HEK293 (cell line): ENCODE measurements at regions not wholly inside any gene's neighbourhood (a gene's known extent, or its start where the extent isn't known, plus 50 kb on each side); places are given as distances from the start of the nearest gene placed in this dataset.

ENCODE experiments used
- CTCF ChIA-PET: fragments of 350-600 bp; formaldehyde crosslinking; extraction: SDS; loops from one replicate; lab custom pipeline; 2021; ENCODE audit warnings: antibody characterized with exemption; lab: Yijun Ruan, JAX
- POLR2A ChIA-PET: fragments of 300-600 bp; formaldehyde crosslinking; extraction: SDS; loops from one replicate; lab custom pipeline; 2020; ENCODE audit warnings: antibody characterized with exemption, inconsistent platforms; lab: Yijun Ruan, JAX
- H3K27ac ChIP-seq: fragments of 200-500 bp; sonication (Bioruptor generic); 2 replicates; pipeline ENCODE4 v1.5.1; 2014; ENCODE audit warnings: low read depth, low read length, control low read depth, inconsistent platforms; ENCODE audit errors: extremely low read depth
- H3K36me3 ChIP-seq, 2 experiments: fragments of 200-500 bp in 1 of 2; sonication (Bioruptor generic) in 1 of 2; 1 replicate in 1 of 2; 2 replicates in 1 of 2; pipeline ENCODE4 v1.5.1; 2014 to 2017; ENCODE audit warnings: inconsistent platforms in 2 of 2, low read length in 2 of 2; ENCODE audit not compliant: control insufficient read depth in 2 of 2, insufficient read depth in 1 of 2
- H3K4me1 ChIP-seq: fragments of 200-500 bp; sonication (Bioruptor generic); 2 replicates; pipeline ENCODE4 v1.5.1; 2014; ENCODE audit warnings: mild to moderate bottlenecking, low read length, inconsistent platforms; ENCODE audit not compliant: control insufficient read depth, insufficient read depth
- H3K4me3 ChIP-seq: 2 replicates; pipeline ENCODE4 v1.5.1; 2011; ENCODE audit warnings: low read depth, mild to moderate bottlenecking, control low read depth, low read length, moderate library complexity
- H3K9me3 ChIP-seq: fragments of 200-500 bp; sonication (Bioruptor generic); 2 replicates; pipeline ENCODE4 v1.5.1; 2014; ENCODE audit warnings: low read depth, low read length, inconsistent platforms; ENCODE audit not compliant: control insufficient read depth, insufficient read depth
- GFI1B ChIP-seq: fragments of 450-650 bp; formaldehyde crosslinking; IDR thresholded peaks from 2 replicates; pipeline ENCODE4 v1.5.1; 2016; ENCODE audit warnings: missing biosample characterization, missing genetic modification characterization
- HOXC10 ChIP-seq: sonication (generic); formaldehyde crosslinking; IDR thresholded peaks from 2 replicates; pipeline ENCODE4 v1.8.1; 2023; ENCODE audit warnings: mild to moderate bottlenecking, missing genetic modification reagents
- KLF8 ChIP-seq: fragments of 450-650 bp; formaldehyde crosslinking; IDR thresholded peaks from 2 replicates; pipeline ENCODE4 v1.5.1; 2016; ENCODE audit warnings: missing biosample characterization, missing genetic modification characterization
- MYNN ChIP-seq: fragments of 450-650 bp; formaldehyde crosslinking; IDR thresholded peaks from 2 replicates; pipeline ENCODE4 v1.5.1; 2016; ENCODE audit warnings: missing biosample characterization, missing genetic modification characterization, borderline replicate concordance
- YY2 ChIP-seq: fragments of 450-650 bp; formaldehyde crosslinking; IDR thresholded peaks from 2 replicates; pipeline ENCODE4 v1.5.1; 2016; ENCODE audit warnings: missing biosample characterization, missing genetic modification characterization
- ZBTB8A ChIP-seq: fragments of 450-650 bp; formaldehyde crosslinking; IDR thresholded peaks from 2 replicates; pipeline ENCODE4 v1.5.1; 2016; ENCODE audit warnings: missing biosample characterization, missing genetic modification characterization
- ZFP69B ChIP-seq: fragments of 450-650 bp; formaldehyde crosslinking; IDR thresholded peaks from 2 replicates; pipeline ENCODE4 v1.5.1; 2016; ENCODE audit warnings: missing biosample characterization, missing genetic modification characterization
- ZNF24 ChIP-seq: fragments of 450-650 bp; formaldehyde crosslinking; IDR thresholded peaks from 2 replicates; pipeline ENCODE4 v1.5.1; 2016; ENCODE audit warnings: missing biosample characterization, missing genetic modification characterization
- ZNF354C ChIP-seq: fragments of 450-650 bp; formaldehyde crosslinking; IDR thresholded peaks from 2 replicates; pipeline ENCODE4 v1.5.1; 2016; ENCODE audit warnings: missing biosample characterization, missing genetic modification characterization, low read depth, borderline replicate concordance
- ZNF366 ChIP-seq: fragments of 450-650 bp; formaldehyde crosslinking; conservative IDR thresholded peaks from 2 replicates; pipeline ENCODE4 v1.5.1; 2016; ENCODE audit warnings: missing biosample characterization, missing genetic modification characterization
- ZNF37A ChIP-seq: fragments of 450-650 bp; IDR thresholded peaks from 2 replicates; pipeline ENCODE4 v1.5.1; 2018; ENCODE audit warnings: missing biosample characterization, missing genetic modification characterization
- ZNF426 ChIP-seq: fragments of 450-650 bp; formaldehyde crosslinking; IDR thresholded peaks from 2 replicates; pipeline ENCODE4 v1.5.1; 2017; ENCODE audit warnings: missing biosample characterization, missing genetic modification characterization, mild to moderate bottlenecking, inconsistent platforms, moderate library complexity
- ZNF510 ChIP-seq: fragments of 450-650 bp; formaldehyde crosslinking; IDR thresholded peaks from 2 replicates; pipeline ENCODE4 v1.5.1; 2018; ENCODE audit warnings: mild to moderate bottlenecking, missing genetic modification characterization, missing biosample characterization; ENCODE audit not compliant: insufficient replicate concordance
- ZNF600 ChIP-seq: fragments of 450-650 bp; formaldehyde crosslinking; IDR thresholded peaks from 2 replicates; pipeline ENCODE4 v1.5.1; 2016; ENCODE audit warnings: missing biosample characterization, missing genetic modification characterization
- ZNF626 ChIP-seq: fragments of 450-650 bp; sonication (Bioruptor Pico); formaldehyde crosslinking; IDR thresholded peaks from 2 replicates; pipeline ENCODE4 v1.5.1; 2018; ENCODE audit warnings: missing biosample characterization, missing genetic modification characterization, inconsistent platforms
- TF ChIP-seq, protein P1 (sequence below): fragments of 450-650 bp; formaldehyde crosslinking; IDR thresholded peaks from 2 replicates; pipeline ENCODE4 v1.5.1; 2016; ENCODE audit warnings: missing biosample characterization, missing genetic modification characterization, low read depth
- TF ChIP-seq, protein P2 (sequence below): fragments of 450-650 bp; formaldehyde crosslinking; IDR thresholded peaks from 2 replicates; pipeline ENCODE4 v1.5.1; 2016; ENCODE audit warnings: missing biosample characterization, missing genetic modification characterization
- TF ChIP-seq, protein P3 (sequence below): fragments of 450-650 bp; formaldehyde crosslinking; IDR thresholded peaks from 2 replicates; pipeline ENCODE4 v1.5.1; 2016; ENCODE audit warnings: missing biosample characterization, missing genetic modification characterization
- TF ChIP-seq, protein P4 (sequence below): fragments of 450-650 bp; formaldehyde crosslinking; IDR thresholded peaks from 2 replicates; pipeline ENCODE4 v1.5.1; 2017; ENCODE audit warnings: missing biosample characterization, missing genetic modification characterization
- TF ChIP-seq, protein P5 (sequence below): fragments of 450-650 bp; formaldehyde crosslinking; IDR thresholded peaks from 2 replicates; pipeline ENCODE4 v1.5.1; 2016; ENCODE audit warnings: missing biosample characterization, missing genetic modification characterization
- TF ChIP-seq, protein P6 (sequence below): fragments of 450-650 bp; formaldehyde crosslinking; IDR thresholded peaks from 2 replicates; pipeline ENCODE4 v1.5.1; 2016; ENCODE audit warnings: missing biosample characterization, missing genetic modification characterization
- TF ChIP-seq, protein P7 (sequence below): fragments of 450-650 bp; formaldehyde crosslinking; IDR thresholded peaks from 2 replicates; pipeline ENCODE4 v1.5.1; 2016; ENCODE audit warnings: missing biosample characterization, missing genetic modification characterization

DNA sequence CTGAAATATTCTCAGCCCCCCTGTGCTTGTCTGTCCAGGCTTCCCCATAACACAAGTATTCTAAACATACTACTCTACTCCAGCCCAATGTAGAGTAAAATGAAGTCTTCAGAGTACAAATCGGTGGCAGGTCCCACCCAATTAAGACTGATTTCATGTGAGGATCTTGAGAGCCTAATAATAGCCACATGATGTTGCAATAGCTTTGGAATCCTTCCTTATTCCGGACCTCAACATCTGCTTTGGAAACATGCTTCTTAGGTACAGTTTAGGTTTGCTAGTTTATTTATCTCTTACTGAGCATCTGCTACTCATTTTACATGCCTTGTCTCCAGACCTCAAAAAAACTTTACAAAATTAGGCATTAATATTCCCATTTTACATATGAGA, 207.3 kb upstream of the RAB6C start:
- CTCF ChIA-PET = no interaction called here
- no peak overlapping the region for H3K27ac ChIP-seq
- H3K36me3 ChIP-seq = no peaks in the 10 kb centered on the region
- no peaks in the 10 kb centered on the region for H3K9me3 ChIP-seq
- H3K4me3 ChIP-seq = no peak overlapping the region
- H3K4me1 ChIP-seq = no peaks in the 10 kb centered on the region
- POLR2A ChIA-PET = no interaction called here
- no peak for TF ChIP-seq ZNF426 (tag by site-specific recombination)
- TF ChIP-seq, protein P1, sequence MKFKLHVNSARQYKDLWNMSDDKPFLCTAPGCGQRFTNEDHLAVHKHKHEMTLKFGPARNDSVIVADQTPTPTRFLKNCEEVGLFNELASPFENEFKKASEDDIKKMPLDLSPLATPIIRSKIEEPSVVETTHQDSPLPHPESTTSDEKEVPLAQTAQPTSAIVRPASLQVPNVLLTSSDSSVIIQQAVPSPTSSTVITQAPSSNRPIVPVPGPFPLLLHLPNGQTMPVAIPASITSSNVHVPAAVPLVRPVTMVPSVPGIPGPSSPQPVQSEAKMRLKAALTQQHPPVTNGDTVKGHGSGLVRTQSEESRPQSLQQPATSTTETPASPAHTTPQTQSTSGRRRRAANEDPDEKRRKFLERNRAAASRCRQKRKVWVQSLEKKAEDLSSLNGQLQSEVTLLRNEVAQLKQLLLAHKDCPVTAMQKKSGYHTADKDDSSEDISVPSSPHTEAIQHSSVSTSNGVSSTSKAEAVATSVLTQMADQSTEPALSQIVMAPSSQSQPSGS (tag by site-specific recombination) = no peak
- no peak for TF ChIP-seq GFI1B (tag by site-specific recombination)
- no peak for TF ChIP-seq ZNF24 (tag by site-specific recombination)
- no peak for TF ChIP-seq MYNN (tag by site-specific recombination)
- TF ChIP-seq, protein P2, sequence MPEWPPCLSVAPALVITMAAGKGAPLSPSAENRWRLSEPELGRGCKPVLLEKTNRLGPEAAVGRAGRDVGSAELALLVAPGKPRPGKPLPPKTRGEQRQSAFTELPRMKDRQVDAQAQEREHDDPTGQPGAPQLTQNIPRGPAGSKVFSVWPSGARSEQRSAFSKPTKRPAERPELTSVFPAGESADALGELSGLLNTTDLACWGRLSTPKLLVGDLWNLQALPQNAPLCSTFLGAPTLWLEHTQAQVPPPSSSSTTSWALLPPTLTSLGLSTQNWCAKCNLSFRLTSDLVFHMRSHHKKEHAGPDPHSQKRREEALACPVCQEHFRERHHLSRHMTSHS (tag by site-specific recombination) = no peak

DNA sequence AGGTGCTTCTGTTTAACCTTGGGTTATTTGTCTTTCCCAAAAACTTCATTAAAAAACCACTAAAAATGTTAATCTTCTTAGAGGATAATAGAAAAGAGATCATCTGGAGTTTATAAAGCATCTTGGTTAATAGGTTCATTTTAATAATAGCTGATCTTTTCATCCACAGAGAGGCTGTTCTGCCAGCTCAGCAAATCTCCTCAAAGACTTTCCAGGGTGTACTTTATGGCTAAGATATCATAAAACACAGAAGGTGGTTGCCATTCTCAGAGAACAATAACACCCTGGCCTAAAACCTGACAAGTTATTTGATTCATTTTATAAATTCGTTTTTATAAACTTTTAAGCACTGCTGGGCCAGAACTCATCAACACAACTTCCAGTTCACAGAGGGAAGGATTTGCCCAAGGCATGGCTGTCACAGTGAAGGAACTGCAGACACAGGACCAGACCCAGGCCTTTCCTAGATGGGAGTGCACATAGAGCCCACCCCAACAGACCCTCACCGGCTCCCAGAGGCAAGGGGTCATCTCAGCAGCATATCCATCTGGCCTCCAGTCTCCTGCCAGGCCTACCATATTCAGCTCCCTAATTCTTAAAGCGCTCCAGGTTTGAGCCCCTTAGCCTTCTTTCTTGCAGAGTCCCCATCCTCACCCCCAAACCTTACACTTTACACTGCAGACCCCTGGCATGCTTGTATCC, 203.4 kb upstream of the RAB6C start:
- POLR2A ChIA-PET = no interaction called here

More for the DNA sequence above, 203.4 kb upstream of the RAB6C start:
- no peak overlapping the region for H3K27ac ChIP-seq
- CTCF ChIA-PET = interaction anchor here (0.6 to 0.7 kb wide), 2 partner anchors 18 to 27 kb away, joined by 3 to 4 read pairs; no protein-coding TSS in a partner anchor
- TF ChIP-seq, protein P3, sequence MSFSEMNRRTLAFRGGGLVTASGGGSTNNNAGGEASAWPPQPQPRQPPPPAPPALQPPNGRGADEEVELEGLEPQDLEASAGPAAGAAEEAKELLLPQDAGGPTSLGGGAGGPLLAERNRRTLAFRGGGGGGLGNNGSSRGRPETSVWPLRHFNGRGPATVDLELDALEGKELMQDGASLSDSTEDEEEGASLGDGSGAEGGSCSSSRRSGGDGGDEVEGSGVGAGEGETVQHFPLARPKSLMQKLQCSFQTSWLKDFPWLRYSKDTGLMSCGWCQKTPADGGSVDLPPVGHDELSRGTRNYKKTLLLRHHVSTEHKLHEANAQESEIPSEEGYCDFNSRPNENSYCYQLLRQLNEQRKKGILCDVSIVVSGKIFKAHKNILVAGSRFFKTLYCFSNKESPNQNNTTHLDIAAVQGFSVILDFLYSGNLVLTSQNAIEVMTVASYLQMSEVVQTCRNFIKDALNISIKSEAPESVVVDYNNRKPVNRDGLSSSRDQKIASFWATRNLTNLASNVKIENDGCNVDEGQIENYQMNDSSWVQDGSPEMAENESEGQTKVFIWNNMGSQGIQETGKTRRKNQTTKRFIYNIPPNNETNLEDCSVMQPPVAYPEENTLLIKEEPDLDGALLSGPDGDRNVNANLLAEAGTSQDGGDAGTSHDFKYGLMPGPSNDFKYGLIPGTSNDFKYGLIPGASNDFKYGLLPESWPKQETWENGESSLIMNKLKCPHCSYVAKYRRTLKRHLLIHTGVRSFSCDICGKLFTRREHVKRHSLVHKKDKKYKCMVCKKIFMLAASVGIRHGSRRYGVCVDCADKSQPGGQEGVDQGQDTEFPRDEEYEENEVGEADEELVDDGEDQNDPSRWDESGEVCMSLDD (tag by site-specific recombination) = no peak
- TF ChIP-seq, protein P4, sequence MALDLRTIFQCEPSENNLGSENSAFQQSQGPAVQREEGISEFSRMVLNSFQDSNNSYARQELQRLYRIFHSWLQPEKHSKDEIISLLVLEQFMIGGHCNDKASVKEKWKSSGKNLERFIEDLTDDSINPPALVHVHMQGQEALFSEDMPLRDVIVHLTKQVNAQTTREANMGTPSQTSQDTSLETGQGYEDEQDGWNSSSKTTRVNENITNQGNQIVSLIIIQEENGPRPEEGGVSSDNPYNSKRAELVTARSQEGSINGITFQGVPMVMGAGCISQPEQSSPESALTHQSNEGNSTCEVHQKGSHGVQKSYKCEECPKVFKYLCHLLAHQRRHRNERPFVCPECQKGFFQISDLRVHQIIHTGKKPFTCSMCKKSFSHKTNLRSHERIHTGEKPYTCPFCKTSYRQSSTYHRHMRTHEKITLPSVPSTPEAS (tag by site-specific recombination) = no peak
- TF ChIP-seq, protein P5, sequence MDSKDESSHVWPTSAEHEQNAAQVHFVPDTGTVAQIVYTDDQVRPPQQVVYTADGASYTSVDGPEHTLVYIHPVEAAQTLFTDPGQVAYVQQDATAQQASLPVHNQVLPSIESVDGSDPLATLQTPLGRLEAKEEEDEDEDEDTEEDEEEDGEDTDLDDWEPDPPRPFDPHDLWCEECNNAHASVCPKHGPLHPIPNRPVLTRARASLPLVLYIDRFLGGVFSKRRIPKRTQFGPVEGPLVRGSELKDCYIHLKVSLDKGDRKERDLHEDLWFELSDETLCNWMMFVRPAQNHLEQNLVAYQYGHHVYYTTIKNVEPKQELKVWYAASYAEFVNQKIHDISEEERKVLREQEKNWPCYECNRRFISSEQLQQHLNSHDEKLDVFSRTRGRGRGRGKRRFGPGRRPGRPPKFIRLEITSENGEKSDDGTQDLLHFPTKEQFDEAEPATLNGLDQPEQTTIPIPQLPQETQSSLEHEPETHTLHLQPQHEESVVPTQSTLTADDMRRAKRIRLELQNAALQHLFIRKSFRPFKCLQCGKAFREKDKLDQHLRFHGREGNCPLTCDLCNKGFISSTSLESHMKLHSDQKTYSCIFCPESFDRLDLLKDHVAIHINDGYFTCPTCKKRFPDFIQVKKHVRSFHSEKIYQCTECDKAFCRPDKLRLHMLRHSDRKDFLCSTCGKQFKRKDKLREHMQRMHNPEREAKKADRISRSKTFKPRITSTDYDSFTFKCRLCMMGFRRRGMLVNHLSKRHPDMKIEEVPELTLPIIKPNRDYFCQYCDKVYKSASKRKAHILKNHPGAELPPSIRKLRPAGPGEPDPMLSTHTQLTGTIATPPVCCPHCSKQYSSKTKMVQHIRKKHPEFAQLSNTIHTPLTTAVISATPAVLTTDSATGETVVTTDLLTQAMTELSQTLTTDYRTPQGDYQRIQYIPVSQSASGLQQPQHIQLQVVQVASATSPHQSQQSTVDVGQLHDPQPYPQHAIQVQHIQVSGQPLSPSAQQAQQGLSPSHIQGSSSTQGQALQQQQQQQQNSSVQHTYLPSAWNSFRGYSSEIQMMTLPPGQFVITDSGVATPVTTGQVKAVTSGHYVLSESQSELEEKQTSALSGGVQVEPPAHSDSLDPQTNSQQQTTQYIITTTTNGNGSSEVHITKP (tag by site-specific recombination) = no peak
- TF ChIP-seq ZNF366 (tag by site-specific recombination) (no peak), YY2 (tag by site-specific recombination) (no peak), ZNF37A (tag by site-specific recombination) (no peak), ZNF510 (no peak), ZNF626 (tag by site-specific recombination) (no peak), HOXC10 (CRISPR knock-in tag) (no peak), ZNF600 (tag by site-specific recombination) (no peak), KLF8 (no peak), ZBTB8A (tag by site-specific recombination) (no peak), ZNF354C (tag by site-specific recombination) (no peak), ZFP69B (no peak)
- TF ChIP-seq, protein P6, sequence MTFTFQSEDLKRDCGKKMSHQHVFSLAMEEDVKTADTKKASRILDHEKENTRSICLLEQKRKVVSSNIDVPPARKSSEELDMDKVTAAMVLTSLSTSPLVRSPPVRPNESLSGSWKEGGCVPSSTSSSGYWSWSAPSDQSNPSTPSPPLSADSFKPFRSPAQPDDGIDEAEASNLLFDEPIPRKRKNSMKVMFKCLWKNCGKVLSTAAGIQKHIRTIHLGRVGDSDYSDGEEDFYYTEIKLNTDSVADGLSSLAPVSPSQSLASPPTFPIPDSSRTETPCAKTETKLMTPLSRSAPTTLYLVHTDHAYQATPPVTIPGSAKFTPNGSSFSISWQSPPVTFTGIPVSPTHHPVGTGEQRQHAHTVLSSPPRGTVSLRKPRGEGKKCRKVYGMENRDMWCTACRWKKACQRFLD (tag by site-specific recombination) = no peak
- TF ChIP-seq, protein P7, sequence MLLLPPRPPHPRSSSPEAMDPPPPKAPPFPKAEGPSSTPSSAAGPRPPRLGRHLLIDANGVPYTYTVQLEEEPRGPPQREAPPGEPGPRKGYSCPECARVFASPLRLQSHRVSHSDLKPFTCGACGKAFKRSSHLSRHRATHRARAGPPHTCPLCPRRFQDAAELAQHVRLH (tag by site-specific recombination) = no peak
- no peaks in the 10 kb centered on the region for H3K36me3 ChIP-seq
- H3K9me3 ChIP-seq = no peaks in the 10 kb centered on the region
- no peak overlapping the region for H3K4me3 ChIP-seq
- H3K4me1 ChIP-seq = peaks cover 5% of the 10 kb centered on the region; the same call in 1 of the 2 replicates
